ENCODE measurements at regions not wholly inside any gene's neighbourhood (a gene's known extent, or its start where the extent isn't known, plus 50 kb on each side); places are given as distances from the start of the nearest gene placed in this dataset.

DNA sequence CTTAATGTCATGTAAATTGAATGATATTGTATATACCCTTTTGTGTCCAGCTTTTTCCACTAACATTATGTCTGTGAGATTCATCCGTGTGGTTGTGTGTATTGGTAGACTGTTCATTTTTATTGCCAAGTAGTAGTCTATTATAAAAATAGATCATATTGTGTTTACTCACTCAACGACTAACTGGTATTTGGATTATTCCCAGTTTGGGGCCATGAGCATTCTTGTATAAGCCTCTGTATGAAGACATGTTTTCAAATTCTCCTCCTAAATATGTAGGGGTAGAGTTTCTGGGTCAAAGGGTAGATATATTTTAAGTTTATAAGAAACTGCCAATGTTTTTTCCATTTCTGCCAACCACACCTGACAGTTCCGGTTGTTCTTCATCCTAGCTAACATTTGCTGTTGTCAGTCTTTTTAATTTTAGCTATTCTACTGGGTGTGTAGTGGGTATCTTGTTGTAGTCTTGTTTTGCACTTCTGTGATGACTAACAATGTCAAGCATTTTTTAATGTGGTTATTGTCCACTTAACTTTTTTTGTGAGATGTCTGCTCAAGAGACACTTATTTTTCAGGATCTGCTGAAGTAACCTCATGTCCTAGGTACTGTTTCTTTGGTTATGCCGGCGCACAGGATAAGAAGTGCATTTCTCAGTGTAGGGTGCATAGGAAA, 93.2 kb downstream of the DACT1 start:
- TF ChIP-seq, protein P1, sequence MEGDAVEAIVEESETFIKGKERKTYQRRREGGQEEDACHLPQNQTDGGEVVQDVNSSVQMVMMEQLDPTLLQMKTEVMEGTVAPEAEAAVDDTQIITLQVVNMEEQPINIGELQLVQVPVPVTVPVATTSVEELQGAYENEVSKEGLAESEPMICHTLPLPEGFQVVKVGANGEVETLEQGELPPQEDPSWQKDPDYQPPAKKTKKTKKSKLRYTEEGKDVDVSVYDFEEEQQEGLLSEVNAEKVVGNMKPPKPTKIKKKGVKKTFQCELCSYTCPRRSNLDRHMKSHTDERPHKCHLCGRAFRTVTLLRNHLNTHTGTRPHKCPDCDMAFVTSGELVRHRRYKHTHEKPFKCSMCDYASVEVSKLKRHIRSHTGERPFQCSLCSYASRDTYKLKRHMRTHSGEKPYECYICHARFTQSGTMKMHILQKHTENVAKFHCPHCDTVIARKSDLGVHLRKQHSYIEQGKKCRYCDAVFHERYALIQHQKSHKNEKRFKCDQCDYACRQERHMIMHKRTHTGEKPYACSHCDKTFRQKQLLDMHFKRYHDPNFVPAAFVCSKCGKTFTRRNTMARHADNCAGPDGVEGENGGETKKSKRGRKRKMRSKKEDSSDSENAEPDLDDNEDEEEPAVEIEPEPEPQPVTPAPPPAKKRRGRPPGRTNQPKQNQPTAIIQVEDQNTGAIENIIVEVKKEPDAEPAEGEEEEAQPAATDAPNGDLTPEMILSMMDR (IDR thresholded peaks at IDR 0.05) = no peak
- TF ChIP-seq EZH2 (IDR thresholded peaks at IDR 0.05; ENCODE audit: borderline replicate concordance, insufficient read depth, low read depth, low read length, poor library complexity, severe bottlenecking) = no peak

Measured in B cell (primary cell).